Kidney (tissue), 13 donors: ENCODE measurements at regions not wholly inside any gene's neighbourhood (a gene's known extent, or its start where the extent isn't known, plus 50 kb on each side); places are given as distances from the start of the nearest gene placed in this dataset.

ENCODE experiments used
- DNase-seq, 5 donors: peaks; one replicate each; pipeline ENCODE4 v3.0.0-alpha.2; 2013 to 2020
- FAIRE-seq: peaks from 2 replicates; lab custom pipeline; 2012; peaks lifted over from hg19 to GRCh38; lab: Jason Lieb, UNC
- H3K27ac ChIP-seq, 2 donors: one replicate each; pipeline ENCODE4 v1.7.0; 2013; ENCODE audit warnings: low read depth in 2 of 2, low read length in 2 of 2, inconsistent platforms in 1 of 2
- H3K27me3 ChIP-seq: one replicate; pipeline ENCODE4 v1.7.1; 2013; ENCODE audit warnings: low read length, inconsistent platforms; ENCODE audit not compliant: control insufficient read depth, insufficient read depth
- H3K36me3 ChIP-seq, 3 donors: one replicate each; pipeline versions ENCODE4 v1.7.0 to v1.7.1; 2013; ENCODE audit warnings: low read length in 3 of 3, control low read depth in 1 of 3, inconsistent platforms in 1 of 3; ENCODE audit not compliant: insufficient read depth in 3 of 3, control insufficient read depth in 2 of 3
- H3K4me1 ChIP-seq, 3 donors: one replicate each; pipeline versions ENCODE4 v1.7.0 to v1.7.1; 2013; ENCODE audit warnings: low read length in 3 of 3, inconsistent platforms in 1 of 3, low read depth in 1 of 3; ENCODE audit not compliant: control insufficient read depth in 2 of 3, insufficient read depth in 2 of 3
- H3K4me3 ChIP-seq, 3 donors: one replicate each; pipeline versions ENCODE4 v1.7.0 to v1.8.1; 2013; ENCODE audit warnings: low read length in 3 of 3, control low read depth in 1 of 3, inconsistent platforms in 1 of 3
- H3K9ac ChIP-seq, 3 donors: one replicate each; pipeline versions ENCODE4 v1.7.0 to v1.7.1; 2013; ENCODE audit warnings: low read length in 3 of 3, control low read depth in 1 of 3, inconsistent platforms in 1 of 3
- H3K9me3 ChIP-seq, 3 donors: one replicate each; pipeline versions ENCODE4 v1.7.0 to v1.7.1; 2013; ENCODE audit warnings: low read length in 3 of 3, control low read depth in 1 of 3, inconsistent platforms in 1 of 3; ENCODE audit not compliant: control insufficient read depth in 2 of 3, insufficient read depth in 1 of 3
- intact Hi-C: fragments of 100-400 bp; cut with DNase I; formaldehyde crosslinking; loops from one replicate; pipeline ENCODE4 v1.11.1; 2022
- TF ChIP-seq, protein P1 (sequence below): IDR thresholded peaks from 3 replicates; pipeline ENCODE4 v1.5.1; 2012; ENCODE audit warnings: mild to moderate bottlenecking, moderate library complexity, borderline replicate concordance; ENCODE audit not compliant: insufficient read depth; ENCODE audit errors: extremely low read depth
- donor health status: control.
- donor health status: control.
- donor health status: control.
- donor health status: control.
- donor health status: control.
- donor health status: DM: yes; HTN: yes; CAD: no.
- donor health status: Normal renal cell carcinoma (clear cell type).

DNA sequence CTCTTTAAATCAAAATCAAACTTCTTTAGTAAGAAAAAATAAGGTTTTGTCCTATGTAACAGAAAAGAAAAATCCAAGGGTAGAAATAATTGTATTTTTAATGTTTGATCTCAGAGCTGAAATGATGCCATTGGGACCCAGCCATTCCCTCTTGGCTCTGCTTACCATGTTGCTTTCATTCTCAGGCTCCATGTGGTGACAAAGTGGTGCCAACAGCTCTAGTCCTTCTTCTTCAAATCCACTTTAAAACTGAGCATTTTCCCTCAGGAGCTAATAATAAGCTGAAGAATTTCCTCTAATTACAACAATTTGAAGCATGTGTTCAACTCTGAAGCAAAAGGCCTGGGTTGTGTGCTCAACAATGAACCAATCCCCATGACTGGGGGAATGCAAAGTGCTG lies 327.9 kb downstream of the EN1 start:
- H3K9me3 ChIP-seq = peaks cover 0 to 20% (median 3%) of the 10 kb centered on the region in 3 donors

DNA sequence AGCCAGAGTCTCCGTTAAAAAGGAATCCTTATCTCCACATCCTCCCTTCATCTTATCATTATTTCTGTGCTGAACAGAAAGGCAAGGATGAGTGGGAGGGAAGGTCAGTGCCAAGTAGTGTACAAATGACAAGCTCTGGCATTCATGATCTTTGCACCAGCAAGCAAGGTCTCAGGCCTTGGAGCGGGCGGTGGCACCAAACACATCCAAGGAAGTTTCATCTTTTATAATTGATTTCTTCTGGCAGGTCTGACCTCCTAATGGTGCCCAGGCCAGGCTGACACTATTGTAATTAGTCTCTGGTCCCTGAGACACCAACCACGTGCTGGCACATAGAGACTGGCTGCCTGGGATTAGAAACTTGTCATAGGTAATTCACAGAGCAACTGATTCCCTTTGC lies 336.6 kb downstream of the EN1 start:
- peaks cover 0 to 7% (median 0%) of the 10 kb centered on the region in 3 donors for H3K9me3 ChIP-seq
- H3K36me3 ChIP-seq = no peaks in the 10 kb centered on the region
- no peaks in the 10 kb centered on the region for H3K27me3 ChIP-seq
- H3K4me1 ChIP-seq = no peaks in the 10 kb centered on the region
- no peak overlapping the region for H3K4me3 ChIP-seq
- TF ChIP-seq, protein P1, sequence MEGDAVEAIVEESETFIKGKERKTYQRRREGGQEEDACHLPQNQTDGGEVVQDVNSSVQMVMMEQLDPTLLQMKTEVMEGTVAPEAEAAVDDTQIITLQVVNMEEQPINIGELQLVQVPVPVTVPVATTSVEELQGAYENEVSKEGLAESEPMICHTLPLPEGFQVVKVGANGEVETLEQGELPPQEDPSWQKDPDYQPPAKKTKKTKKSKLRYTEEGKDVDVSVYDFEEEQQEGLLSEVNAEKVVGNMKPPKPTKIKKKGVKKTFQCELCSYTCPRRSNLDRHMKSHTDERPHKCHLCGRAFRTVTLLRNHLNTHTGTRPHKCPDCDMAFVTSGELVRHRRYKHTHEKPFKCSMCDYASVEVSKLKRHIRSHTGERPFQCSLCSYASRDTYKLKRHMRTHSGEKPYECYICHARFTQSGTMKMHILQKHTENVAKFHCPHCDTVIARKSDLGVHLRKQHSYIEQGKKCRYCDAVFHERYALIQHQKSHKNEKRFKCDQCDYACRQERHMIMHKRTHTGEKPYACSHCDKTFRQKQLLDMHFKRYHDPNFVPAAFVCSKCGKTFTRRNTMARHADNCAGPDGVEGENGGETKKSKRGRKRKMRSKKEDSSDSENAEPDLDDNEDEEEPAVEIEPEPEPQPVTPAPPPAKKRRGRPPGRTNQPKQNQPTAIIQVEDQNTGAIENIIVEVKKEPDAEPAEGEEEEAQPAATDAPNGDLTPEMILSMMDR = no peak
- H3K9ac ChIP-seq = no peak overlapping the region
- no peak for DNase-seq
- intact Hi-C loops = no loop called here
- FAIRE-seq = no peak
- no peak overlapping the region for H3K27ac ChIP-seq

More for the DNA sequence above, 327.9 kb downstream of the EN1 start:
- H3K9ac ChIP-seq = no peak overlapping the region
- H3K36me3 ChIP-seq = no peaks in the 10 kb centered on the region
- no peak for DNase-seq
- no peak overlapping the region for H3K4me3 ChIP-seq
- H3K4me1 ChIP-seq = no peaks in the 10 kb centered on the region
- no peaks in the 10 kb centered on the region for H3K27me3 ChIP-seq
- no peak overlapping the region for H3K27ac ChIP-seq
- no peak for FAIRE-seq
- intact Hi-C loops = no loop called here
- TF ChIP-seq, protein P1 = no peak

DNA sequence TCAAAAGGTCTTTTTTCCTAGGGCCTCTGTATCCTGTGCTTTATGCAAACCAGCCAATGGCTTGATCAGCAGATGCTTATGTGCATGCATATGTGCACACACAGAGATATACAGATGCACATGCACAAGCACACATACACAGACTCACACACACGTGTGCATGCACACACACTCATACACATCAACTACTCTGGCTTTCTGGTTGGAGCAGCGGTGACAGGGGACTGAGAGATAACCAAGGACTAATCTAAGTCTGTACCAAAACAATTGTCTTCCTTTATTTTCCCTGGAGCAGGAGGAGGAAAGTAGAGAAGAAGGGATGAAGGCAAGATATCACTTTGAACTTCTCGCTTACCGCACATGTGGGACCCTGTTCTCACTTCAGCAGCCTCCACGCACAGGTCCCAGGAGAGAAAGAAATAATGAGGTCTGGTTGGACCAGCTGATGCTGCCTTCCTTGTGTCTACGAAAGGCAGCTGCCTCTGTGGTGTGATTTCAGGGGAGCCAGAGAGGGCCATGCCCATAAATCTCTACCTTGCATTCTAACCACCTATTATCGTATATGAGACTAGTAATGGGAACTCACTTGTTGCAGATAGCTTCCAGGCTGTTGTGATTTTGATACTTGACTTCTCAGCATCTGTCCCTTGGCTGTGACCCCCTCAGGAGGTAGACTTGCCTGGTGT lies 338.0 kb downstream of the EN1 start:
- FAIRE-seq = no peak
- Histone ChIP-seq H3K4me1 (no peaks in the 10 kb centered on the region), H3K4me3 (no peak overlapping the region), H3K27me3 (no peaks in the 10 kb centered on the region), H3K9me3 (peaks cover 0 to 2% (median 0%) of the 10 kb centered on the region in 3 donors), H3K27ac (no peak overlapping the region), H3K9ac (no peak overlapping the region), H3K36me3 (no peaks in the 10 kb centered on the region)
- intact Hi-C loops = no loop called here
- TF ChIP-seq, protein P1 = no peak
- no peak for DNase-seq
